OCI-LY1 (cell line): ENCODE measurements at regions not wholly inside any gene's neighbourhood (a gene's known extent, or its start where the extent isn't known, plus 50 kb on each side); places are given as distances from the start of the nearest gene placed in this dataset.

Source experiments
- H2AFZ ChIP-seq: fragments of 200-600 bp; sonication (generic), shearing (Covaris generic); 2 replicates; pipeline ENCODE4 v1.6.0; 2014; ENCODE audit warnings: antibody characterized with exemption, mild to moderate bottlenecking, low read length
- H3F3A ChIP-seq: fragments of 200-600 bp; sonication (generic), shearing (Covaris generic); 2 replicates; pipeline ENCODE4 v1.6.0; 2014; ENCODE audit warnings: mild to moderate bottlenecking, antibody characterized with exemption, low read length, moderate library complexity; ENCODE audit not compliant: insufficient read depth
- H3K27ac ChIP-seq: fragments of 200-600 bp; sonication (generic); 2 replicates; pipeline ENCODE4 v1.5.1; 2014; ENCODE audit warnings: low read length, mixed run types, mild to moderate bottlenecking, low read depth; ENCODE audit not compliant: poor library complexity, severe bottlenecking
- H3K27me3 ChIP-seq: fragments of 200-600 bp; sonication (generic); 2 replicates; pipeline ENCODE4 v1.6.0; 2014; ENCODE audit warnings: antibody characterized with exemption, mild to moderate bottlenecking, low read length, moderate library complexity; ENCODE audit not compliant: insufficient read depth
- H3K36me3 ChIP-seq: fragments of 200-600 bp; sonication (generic); 2 replicates; pipeline ENCODE4 v1.6.1; 2014; ENCODE audit warnings: mild to moderate bottlenecking, antibody characterized with exemption, low read length, moderate library complexity, mixed read lengths; ENCODE audit not compliant: insufficient read depth
- H3K4me1 ChIP-seq: fragments of 200-600 bp; sonication (generic); 2 replicates; pipeline ENCODE4 v1.5.1; 2014; ENCODE audit warnings: mild to moderate bottlenecking, low read length, moderate library complexity; ENCODE audit not compliant: insufficient read depth, severe bottlenecking
- H3K4me2 ChIP-seq: fragments of 200-600 bp; sonication (generic), shearing (Covaris generic); 2 replicates; pipeline ENCODE4 v1.6.1; 2014; ENCODE audit warnings: low read length
- H3K4me3 ChIP-seq: fragments of 200-600 bp; sonication (generic); 2 replicates; pipeline ENCODE4 v1.5.1; 2014; ENCODE audit warnings: low read length, low read depth, mild to moderate bottlenecking, mixed read lengths; ENCODE audit not compliant: poor library complexity, severe bottlenecking
- H3K79me2 ChIP-seq: fragments of 200-600 bp; shearing (Covaris generic); 2 replicates; pipeline ENCODE4 v1.6.1; 2016; ENCODE audit warnings: mixed run types, low read length, mixed read lengths; ENCODE audit not compliant: insufficient read depth
- H3K9ac ChIP-seq: fragments of 200-600 bp; sonication (generic), shearing (Covaris generic); 2 replicates; pipeline ENCODE4 v1.6.1; 2014; ENCODE audit warnings: mild to moderate bottlenecking, low read length, mixed read lengths
- H3K9me2 ChIP-seq: fragments of 200-600 bp; sonication (generic), shearing (Covaris generic); 2 replicates; pipeline ENCODE4 v1.6.1; 2014; ENCODE audit warnings: low read depth, mild to moderate bottlenecking, low read length, mixed read lengths
- H3K9me3 ChIP-seq: fragments of 200-600 bp; shearing (Covaris generic); 2 replicates; pipeline ENCODE4 v1.6.1; 2014; ENCODE audit warnings: low read length, mixed read lengths
- H4K20me1 ChIP-seq: fragments of 200-600 bp; sonication (generic), shearing (Covaris generic); 2 replicates; pipeline ENCODE4 v1.6.0; 2016; ENCODE audit warnings: mild to moderate bottlenecking, low read length; ENCODE audit not compliant: insufficient read depth
- CTCF ChIP-seq: fragments of 200-600 bp; sonication (generic), shearing (Covaris generic); IDR thresholded peaks from 2 replicates; pipeline ENCODE4 v1.5.1; 2017; ENCODE audit warnings: mild to moderate bottlenecking, antibody characterized with exemption, low read length, moderate library complexity, mixed read lengths
- EZH2 ChIP-seq: fragments of 200-600 bp; sonication (generic), shearing (Covaris generic); IDR thresholded peaks from 2 replicates; pipeline ENCODE4 v1.8.0; 2017; ENCODE audit warnings: borderline replicate concordance, mixed run types, mild to moderate bottlenecking, antibody characterized with exemption, low read length, moderate library complexity, mixed read lengths

- no peak overlapping the region for H3K27ac ChIP-seq
- H3K9ac ChIP-seq = no peak overlapping the region
- no peaks in the 10 kb centered on the region for H3K4me1 ChIP-seq
- H3K9me2 ChIP-seq = no peaks in the 10 kb centered on the region
- H3F3A ChIP-seq = no peaks in the 10 kb centered on the region
- H3K4me3 ChIP-seq = no peak overlapping the region
- no peak overlapping the region for H3K4me2 ChIP-seq
- no peaks in the 10 kb centered on the region for H3K9me3 ChIP-seq
- no peaks in the 10 kb centered on the region for H4K20me1 ChIP-seq
- no peaks in the 10 kb centered on the region for H3K79me2 ChIP-seq
- H3K36me3 ChIP-seq = no peaks in the 10 kb centered on the region
- TF ChIP-seq EZH2 = no peak
- TF ChIP-seq CTCF = no peak
- no peaks in the 10 kb centered on the region for H3K27me3 ChIP-seq
- H2AFZ ChIP-seq = no peak overlapping the region
Observed at GRCh38 chr6:66860328-66860727, 1153.3 kb upstream of the EYS start.

GRCh38 chr6:66858196-66858595 is 1151.2 kb upstream of the EYS start:
- Histone ChIP-seq H3K79me2 (no peaks in the 10 kb centered on the region), H3K4me2 (no peak overlapping the region), H3K9me3 (no peaks in the 10 kb centered on the region), H3K27me3 (no peaks in the 10 kb centered on the region), H3F3A (no peaks in the 10 kb centered on the region), H3K9ac (no peak overlapping the region), H3K4me1 (no peaks in the 10 kb centered on the region), H2AFZ (no peak overlapping the region), H3K36me3 (no peaks in the 10 kb centered on the region), H3K4me3 (no peak overlapping the region), H3K9me2 (no peaks in the 10 kb centered on the region), H3K27ac (no peak overlapping the region), H4K20me1 (no peaks in the 10 kb centered on the region)
- TF ChIP-seq CTCF = no peak
- no peak for TF ChIP-seq EZH2

- no peak overlapping the region for H3K4me3 ChIP-seq
- no peaks in the 10 kb centered on the region for H3K9me2 ChIP-seq
- H2AFZ ChIP-seq = no peak overlapping the region
- H3K27ac ChIP-seq = no peak overlapping the region
- H4K20me1 ChIP-seq = no peaks in the 10 kb centered on the region
- no peak overlapping the region for H3K9ac ChIP-seq
- H3K4me2 ChIP-seq = no peak overlapping the region
- H3F3A ChIP-seq = no peaks in the 10 kb centered on the region
- no peaks in the 10 kb centered on the region for H3K36me3 ChIP-seq
- H3K79me2 ChIP-seq = no peaks in the 10 kb centered on the region
- H3K27me3 ChIP-seq = no peaks in the 10 kb centered on the region
- H3K4me1 ChIP-seq = no peaks in the 10 kb centered on the region
- TF ChIP-seq CTCF (no peak), EZH2 (no peak)
- no peaks in the 10 kb centered on the region for H3K9me3 ChIP-seq
Observed at GRCh38 chr6:66854014-66854413, 1147.0 kb upstream of the EYS start.
